ENCODE measurements at regions not wholly inside any gene's neighbourhood (a gene's known extent, or its start where the extent isn't known, plus 50 kb on each side); places are given as distances from the start of the nearest gene placed in this dataset.
"Not testable (repeated sequence)": the region's sequence is repeated elsewhere in the genome, so short reads cannot be mapped to it uniquely, and the experiment has no call there.

GRCh38 chr12:16891673-16892072 is 285.7 kb upstream of the LMO3 start:
- no peak for FAIRE-seq
- no peak for DNase-seq (ENCODE audit: insufficient read length, low spot score)

GRCh38 chr12:16884819-16885218 is 278.9 kb upstream of the LMO3 start:
- FAIRE-seq (no peak), DNase-seq (ENCODE audit: insufficient read length, low spot score) (no peak)

- DNase-seq (ENCODE audit: insufficient read length, low spot score) = no peak
- no peak for FAIRE-seq
Measured at GRCh38 chr12:16884056-16884455, 278.1 kb upstream of the LMO3 start.

GRCh38 chr12:16881986-16882570 is 276.1 kb upstream of the LMO3 start:
- DNase-seq (ENCODE audit: insufficient read length, low spot score) (no peak), FAIRE-seq (no peak)

GRCh38 chr12:16880864-16881285 is 274.9 kb upstream of the LMO3 start:
- no peak for FAIRE-seq
- DNase-seq (ENCODE audit: insufficient read length, low spot score) = no peak

GRCh38 chr12:16870845-16871244 is 264.9 kb upstream of the LMO3 start:
- FAIRE-seq = no peak
- no peak for DNase-seq (ENCODE audit: insufficient read length, low spot score)

GRCh38 chr12:16863742-16864141 is 257.8 kb upstream of the LMO3 start:
- FAIRE-seq = no peak

GRCh38 chr12:16857456-16857923 is 251.5 kb upstream of the LMO3 start:
- FAIRE-seq = no peak
- DNase-seq (ENCODE audit: insufficient read length, low spot score) = no peak

More at GRCh38 chr12:16863742-16864141, 257.8 kb upstream of the LMO3 start:
- DNase-seq (ENCODE audit: insufficient read length, low spot score) = no peak

- no peak for FAIRE-seq
- DNase-seq (ENCODE audit: insufficient read length, low spot score) = no peak
Measured at GRCh38 chr12:16854465-16854864, 248.5 kb upstream of the LMO3 start.

GRCh38 chr12:16849473-16849872 is 243.5 kb upstream of the LMO3 start:
- DNase-seq (ENCODE audit: insufficient read length, low spot score) (no peak), FAIRE-seq (no peak)

- DNase-seq (ENCODE audit: insufficient read length, low spot score) (no peak), FAIRE-seq (no peak)
Measured at GRCh38 chr12:16844875-16845274, 238.9 kb upstream of the LMO3 start.

GRCh38 chr12:16833376-16834015 is 227.5 kb upstream of the LMO3 start:
- DNase-seq (ENCODE audit: insufficient read length, low spot score) (no peak), FAIRE-seq (no peak)

- FAIRE-seq = no peak
Measured at GRCh38 chr12:16828891-16829290, 222.9 kb upstream of the LMO3 start.

GRCh38 chr12:16807731-16808130 is 201.8 kb upstream of the LMO3 start:
- DNase-seq (ENCODE audit: insufficient read length, low spot score) (no peak), FAIRE-seq (no peak)

More at GRCh38 chr12:16828891-16829290, 222.9 kb upstream of the LMO3 start:
- no peak for DNase-seq (ENCODE audit: insufficient read length, low spot score)

GRCh38 chr12:16796168-16796567 is 190.2 kb upstream of the LMO3 start:
- no peak for FAIRE-seq

GRCh38 chr12:16789204-16789790 is 183.3 kb upstream of the LMO3 start:
- no peak for DNase-seq (ENCODE audit: insufficient read length, low spot score)
- no peak for FAIRE-seq

More at GRCh38 chr12:16796168-16796567, 190.2 kb upstream of the LMO3 start:
- DNase-seq (ENCODE audit: insufficient read length, low spot score) = no peak

- no peak for FAIRE-seq
- DNase-seq (ENCODE audit: insufficient read length, low spot score) = no peak
Measured at GRCh38 chr12:16788506-16789203, 182.7 kb upstream of the LMO3 start.

GRCh38 chr12:16785953-16786352 is 180.0 kb upstream of the LMO3 start:
- FAIRE-seq (no peak), DNase-seq (ENCODE audit: insufficient read length, low spot score) (no peak)

GRCh38 chr12:16785524-16785923 is 179.6 kb upstream of the LMO3 start:
- FAIRE-seq (no peak), DNase-seq (ENCODE audit: insufficient read length, low spot score) (no peak)

GRCh38 chr12:16769129-16769528 is 163.2 kb upstream of the LMO3 start:
- FAIRE-seq = not testable (repeated sequence)

GRCh38 chr12:16766736-16767135 is 160.8 kb upstream of the LMO3 start:
- FAIRE-seq (no peak), DNase-seq (ENCODE audit: insufficient read length, low spot score) (no peak)

More at GRCh38 chr12:16769129-16769528, 163.2 kb upstream of the LMO3 start:
- DNase-seq (ENCODE audit: insufficient read length, low spot score) = not testable (repeated sequence)

Measured in HTR-8/SVneo (cell line).